ENCODE measurements at regions not wholly inside any gene's neighbourhood (a gene's known extent, or its start where the extent isn't known, plus 50 kb on each side); places are given as distances from the start of the nearest gene placed in this dataset.

GRCh38 chr3:106624154-106624553 lies 753.1 kb upstream of the CCDC54 start:
- no peaks in the 10 kb centered on the region for H3K9me3 ChIP-seq
- intact Hi-C loops (cut with DNase I), result no loop called here
- H3K27ac ChIP-seq, result no peak overlapping the region
- TF ChIP-seq POLR2A (IDR thresholded peaks at IDR 0.05) (no peak), CTCF (IDR thresholded peaks at IDR 0.05) (no peak)
- no peaks in the 10 kb centered on the region for H3K36me3 ChIP-seq (replicated peaks in 1 of 2; ENCODE audit: insufficient read depth in 1 of 2, low read depth in 2 of 2)
- no peaks in the 10 kb centered on the region for H3K4me1 ChIP-seq
- ATAC-seq (no peak), DNase-seq (no peak)
- no peaks in the 10 kb centered on the region for H3K27me3 ChIP-seq
- WGBS, 2 donors, result 70 to 73% methylated on average over 1 of the region's 1 CpG
- H3K4me3 ChIP-seq, result no peak overlapping the region

- H3K27me3 ChIP-seq, result no peaks in the 10 kb centered on the region
- no peaks in the 10 kb centered on the region for H3K4me1 ChIP-seq
- ATAC-seq (no peak), DNase-seq (no peak)
- no peaks in the 10 kb centered on the region for H3K36me3 ChIP-seq (replicated peaks in 1 of 2; ENCODE audit: insufficient read depth in 1 of 2, low read depth in 2 of 2)
- no peaks in the 10 kb centered on the region for H3K9me3 ChIP-seq
- intact Hi-C loops (cut with DNase I), result no loop called here
- H3K27ac ChIP-seq, result no peak overlapping the region
- no peak overlapping the region for H3K4me3 ChIP-seq
- TF ChIP-seq CTCF (IDR thresholded peaks at IDR 0.05), result no peak
- TF ChIP-seq POLR2A (IDR thresholded peaks at IDR 0.05), result no peak
Measured at GRCh38 chr3:106628407-106628806, 748.8 kb upstream of the CCDC54 start.

GRCh38 chr3:106629215-106629832 lies 747.9 kb upstream of the CCDC54 start:
- Histone ChIP-seq H3K4me1 (no peaks in the 10 kb centered on the region), H3K27me3 (no peaks in the 10 kb centered on the region), H3K27ac (no peak overlapping the region), H3K36me3 (replicated peaks in 1 of 2; ENCODE audit: insufficient read depth in 1 of 2, low read depth in 2 of 2) (no peaks in the 10 kb centered on the region), H3K4me3 (no peak overlapping the region), H3K9me3 (no peaks in the 10 kb centered on the region)
- TF ChIP-seq POLR2A (IDR thresholded peaks at IDR 0.05) (no peak), CTCF (IDR thresholded peaks at IDR 0.05) (no peak)
- WGBS, 2 donors, result 19 to 25% methylated on average over 2 of the region's 2 CpGs
- intact Hi-C loops (cut with DNase I), result no loop called here
- DNase-seq, result no peak
- no peak for ATAC-seq

- no peak overlapping the region for H3K27ac ChIP-seq
- 75 to 80% methylated on average over 11 of the region's 11 CpGs for WGBS, 2 donors
- DNase-seq, result no peak
Measured at GRCh38 chr3:106631373-106632108, 745.7 kb upstream of the CCDC54 start.

More at GRCh38 chr3:106631373-106632108, 745.7 kb upstream of the CCDC54 start:
- H3K36me3 ChIP-seq (replicated peaks in 1 of 2; ENCODE audit: insufficient read depth in 1 of 2, low read depth in 2 of 2), result no peaks in the 10 kb centered on the region
- TF ChIP-seq CTCF (IDR thresholded peaks at IDR 0.05) (no peak), POLR2A (IDR thresholded peaks at IDR 0.05) (no peak)
- H3K9me3 ChIP-seq, result no peaks in the 10 kb centered on the region
- no peaks in the 10 kb centered on the region for H3K4me1 ChIP-seq
- no peak overlapping the region for H3K4me3 ChIP-seq
- no peaks in the 10 kb centered on the region for H3K27me3 ChIP-seq
- no peak for ATAC-seq
- intact Hi-C loops (cut with DNase I), result no loop called here

Measured in body of pancreas (tissue), 4 donors.